Sigmoid colon (tissue), 6 donors: ENCODE measurements at regions not wholly inside any gene's neighbourhood (a gene's known extent, or its start where the extent isn't known, plus 50 kb on each side); places are given as distances from the start of the nearest gene placed in this dataset.
"Not testable (repeated sequence)": the region's sequence is repeated elsewhere in the genome, so short reads cannot be mapped to it uniquely, and the experiment has no call there.

ENCODE experiments used
- DNase-seq: peaks from one replicate; pipeline ENCODE4 v3.0.0-alpha.2; 2019
- H3K27ac ChIP-seq, 4 donors: fragments of 200-600 bp; sonication (generic); one replicate each; pipeline ENCODE4 v1.5.1; 2016 to 2019; ENCODE audit warnings: mild to moderate bottlenecking in 1 of 4
- H3K27me3 ChIP-seq, 3 donors: fragments of 200-600 bp; sonication (generic); one replicate each; pipeline ENCODE4 v1.5.1; 2019; ENCODE audit warnings: mild to moderate bottlenecking in 1 of 3
- H3K36me3 ChIP-seq, 4 donors: fragments of 200-600 bp; sonication (generic); one replicate each; pipeline ENCODE4 v1.5.1; 2016 to 2019
- H3K4me1 ChIP-seq, 4 donors: fragments of 200-600 bp; sonication (generic); one replicate each; pipeline ENCODE4 v1.5.1; 2017 to 2019
- H3K4me3 ChIP-seq, 4 donors: fragments of 200-600 bp; sonication (generic); one replicate each; pipeline ENCODE4 v1.5.1; 2017 to 2019; ENCODE audit warnings: mild to moderate bottlenecking in 2 of 4, moderate library complexity in 1 of 4
- H3K9me3 ChIP-seq, 4 donors: fragments of 200-600 bp in 3 of 4; sonication (generic) in 3 of 4; one replicate each; pipeline versions ENCODE4 v1.5.1 to v1.6.1; 2013 to 2019
- EP300 ChIP-seq, 4 donors: sonication (generic); formaldehyde crosslinking; IDR thresholded peaks; one replicate each; pipeline ENCODE4 v1.6.1; 2017; ENCODE audit warnings: antibody characterized with exemption in 4 of 4
- POLR2A ChIP-seq, 2 donors: fragments of 450-650 bp; IDR thresholded peaks; one replicate each; pipeline ENCODE4 v1.6.1; 2016; ENCODE audit warnings: antibody characterized with exemption in 2 of 2, mild to moderate bottlenecking in 2 of 2, moderate library complexity in 2 of 2
- POLR2AphosphoS5 ChIP-seq, 4 donors: sonication (generic); formaldehyde crosslinking; IDR thresholded peaks; one replicate each; pipeline ENCODE4 v1.6.1; 2017; ENCODE audit warnings: antibody characterized with exemption in 4 of 4
- whole genome bisulfite sequencing, 2 donors: extraction: QIAGEN DNeasy Blood & Tissue Kit; methylation state at CpG; one replicate each; pipeline ENCODE4 v1.1.7; 2013; 5-methylcytosine and 5-hydroxymethylcytosine counted together
- intact Hi-C: fragments of 100-400 bp; cut with DNase I; formaldehyde crosslinking; loops from one replicate; pipeline ENCODE4 v1.15.1; 2023
- TF ChIP-seq, protein P1 (sequence below), 4 experiments: fragments of 450-650 bp in 3 of 4; fragments of 200-600 bp in 1 of 4; IDR thresholded peaks; one replicate each; pipeline ENCODE4 v1.5.1; 2016 to 2019; ENCODE audit warnings: antibody characterized with exemption in 4 of 4, mild to moderate bottlenecking in 3 of 4, moderate library complexity in 2 of 4
- donor health status: healthy with polysubstance abuse.
- donor health status: healthy.

DNA sequence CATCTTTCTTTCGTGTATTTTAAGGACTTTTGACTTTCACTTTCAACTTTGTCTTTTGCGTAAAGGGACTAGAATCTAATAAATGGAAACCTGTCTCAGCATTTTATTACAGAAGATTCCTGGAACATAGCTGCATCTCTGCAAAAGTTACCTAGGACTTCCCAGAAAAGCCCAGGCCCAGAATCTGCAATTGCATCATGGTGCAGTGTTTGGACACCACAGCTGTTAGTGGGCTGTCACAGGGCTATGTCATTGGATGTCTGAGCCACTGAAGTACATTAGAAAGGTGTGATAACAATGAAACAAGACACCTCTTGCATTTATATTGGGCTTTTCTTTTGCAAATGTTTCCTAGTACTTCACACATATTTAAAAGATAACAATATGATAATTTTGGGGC lies 199.9 kb upstream of the IGF1 start:
- DNase-seq = no peak
- H3K27me3 ChIP-seq = no peaks in the 10 kb centered on the region
- TF ChIP-seq, protein P1, sequence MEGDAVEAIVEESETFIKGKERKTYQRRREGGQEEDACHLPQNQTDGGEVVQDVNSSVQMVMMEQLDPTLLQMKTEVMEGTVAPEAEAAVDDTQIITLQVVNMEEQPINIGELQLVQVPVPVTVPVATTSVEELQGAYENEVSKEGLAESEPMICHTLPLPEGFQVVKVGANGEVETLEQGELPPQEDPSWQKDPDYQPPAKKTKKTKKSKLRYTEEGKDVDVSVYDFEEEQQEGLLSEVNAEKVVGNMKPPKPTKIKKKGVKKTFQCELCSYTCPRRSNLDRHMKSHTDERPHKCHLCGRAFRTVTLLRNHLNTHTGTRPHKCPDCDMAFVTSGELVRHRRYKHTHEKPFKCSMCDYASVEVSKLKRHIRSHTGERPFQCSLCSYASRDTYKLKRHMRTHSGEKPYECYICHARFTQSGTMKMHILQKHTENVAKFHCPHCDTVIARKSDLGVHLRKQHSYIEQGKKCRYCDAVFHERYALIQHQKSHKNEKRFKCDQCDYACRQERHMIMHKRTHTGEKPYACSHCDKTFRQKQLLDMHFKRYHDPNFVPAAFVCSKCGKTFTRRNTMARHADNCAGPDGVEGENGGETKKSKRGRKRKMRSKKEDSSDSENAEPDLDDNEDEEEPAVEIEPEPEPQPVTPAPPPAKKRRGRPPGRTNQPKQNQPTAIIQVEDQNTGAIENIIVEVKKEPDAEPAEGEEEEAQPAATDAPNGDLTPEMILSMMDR (IDR thresholded peaks at IDR 0.05) = no peak
- TF ChIP-seq EP300 (IDR thresholded peaks at IDR 0.05) = no peak
- TF ChIP-seq POLR2AphosphoS5 (IDR thresholded peaks at IDR 0.05) = no peak
- TF ChIP-seq POLR2A (IDR thresholded peaks at IDR 0.05) = no peak
- WGBS, 2 donors = 58 to 70% methylated on average over 2 of the region's 2 CpGs
- no peaks in the 10 kb centered on the region for H3K36me3 ChIP-seq
- intact Hi-C loops = no loop called here
- H3K4me3 ChIP-seq = no peak overlapping the region
- H3K27ac ChIP-seq = no peak overlapping the region
- H3K4me1 ChIP-seq = no peaks in the 10 kb centered on the region
- H3K9me3 ChIP-seq = peaks cover 0 to 3% (median 0%) of the 10 kb centered on the region in 4 donors

DNA sequence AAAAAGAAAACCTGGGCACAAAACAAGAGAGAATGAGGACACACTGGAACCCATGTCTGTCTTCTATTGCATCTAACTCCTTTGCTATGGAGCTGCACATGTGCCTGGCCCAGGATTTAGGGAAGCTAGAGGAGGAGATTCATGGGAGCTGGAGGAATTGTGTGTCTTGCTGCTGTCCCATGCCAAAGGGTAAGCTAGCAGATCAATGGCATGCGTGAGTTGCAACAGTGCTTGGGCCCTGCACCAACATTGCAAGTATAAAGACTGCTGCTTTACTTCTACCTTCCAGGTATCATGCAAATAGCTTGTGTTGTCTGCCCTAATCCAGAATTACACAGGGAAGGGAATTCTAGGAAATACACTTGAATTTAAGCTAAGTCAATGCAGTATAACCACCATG lies 196.4 kb upstream of the IGF1 start:
- intact Hi-C loops = no loop called here
- H3K36me3 ChIP-seq = no peaks in the 10 kb centered on the region
- no peak for DNase-seq

DNA sequence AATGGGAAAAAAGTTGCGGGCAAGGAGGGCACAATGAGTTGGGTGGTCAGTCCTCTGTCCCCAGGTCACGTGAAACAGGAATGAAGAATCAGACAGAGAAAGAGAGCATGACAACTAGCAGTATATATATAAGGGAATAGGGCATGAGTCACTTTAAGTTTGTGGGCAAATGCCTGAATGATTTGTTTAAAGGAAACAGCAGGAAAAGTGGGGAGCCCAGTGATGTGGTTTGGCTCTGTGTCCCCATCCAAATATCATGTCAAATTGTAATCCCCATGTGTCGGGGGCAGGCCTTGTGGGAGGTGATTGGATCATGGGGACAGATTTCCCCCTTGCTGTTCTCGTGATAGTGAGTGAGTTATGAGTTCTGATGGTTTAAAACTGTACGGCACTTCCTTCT lies 195.3 kb upstream of the IGF1 start:
- no peaks in the 10 kb centered on the region for H3K4me1 ChIP-seq
- 68 to 72% methylated on average over 5 of the region's 5 CpGs for WGBS, 2 donors

More for the DNA sequence above, 196.4 kb upstream of the IGF1 start:
- H3K4me3 ChIP-seq = no peak overlapping the region
- H3K27ac ChIP-seq = no peak overlapping the region
- no peaks in the 10 kb centered on the region for H3K27me3 ChIP-seq
- H3K4me1 ChIP-seq = no peaks in the 10 kb centered on the region
- WGBS, 2 donors = 94 to 95% methylated on average over 1 of the region's 1 CpG
- H3K9me3 ChIP-seq = peaks cover 0 to 13% (median 1%) of the 10 kb centered on the region in 4 donors
- TF ChIP-seq EP300 (IDR thresholded peaks at IDR 0.05) = no peak
- TF ChIP-seq, protein P1 (IDR thresholded peaks at IDR 0.05) = no peak
- TF ChIP-seq POLR2AphosphoS5 (IDR thresholded peaks at IDR 0.05) = no peak
- no peak for TF ChIP-seq POLR2A (IDR thresholded peaks at IDR 0.05)

DNA sequence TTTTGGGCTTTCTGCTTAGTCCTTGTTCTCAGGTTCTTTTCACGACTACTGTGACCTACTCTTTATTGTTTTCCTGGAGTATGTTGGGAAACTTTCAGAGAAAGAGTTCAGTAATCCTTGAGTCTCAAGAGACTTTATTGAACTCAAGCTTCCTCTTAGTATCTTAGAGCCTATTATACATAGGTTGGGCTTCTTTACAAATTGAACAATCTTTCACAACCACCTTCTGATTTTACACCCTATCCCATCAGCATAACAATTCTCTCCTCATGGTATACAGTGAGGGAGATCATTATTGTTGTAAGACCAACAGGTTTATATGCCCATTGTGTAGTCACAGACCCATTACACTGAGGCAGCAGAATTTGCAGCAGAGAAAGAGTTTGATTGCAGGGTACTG lies 193.2 kb upstream of the IGF1 start:
- intact Hi-C loops = no loop called here

More for the DNA sequence above, 195.3 kb upstream of the IGF1 start:
- peaks cover 0 to 13% (median 1%) of the 10 kb centered on the region in 4 donors for H3K9me3 ChIP-seq
- no peaks in the 10 kb centered on the region for H3K27me3 ChIP-seq
- no peak overlapping the region for H3K27ac ChIP-seq
- H3K36me3 ChIP-seq = no peaks in the 10 kb centered on the region
- DNase-seq = no peak
- intact Hi-C loops = no loop called here
- TF ChIP-seq POLR2A (IDR thresholded peaks at IDR 0.05) = no peak
- TF ChIP-seq POLR2AphosphoS5 (IDR thresholded peaks at IDR 0.05) = no peak
- TF ChIP-seq, protein P1 (IDR thresholded peaks at IDR 0.05) = no peak
- no peak for TF ChIP-seq EP300 (IDR thresholded peaks at IDR 0.05)
- no peak overlapping the region for H3K4me3 ChIP-seq

DNA sequence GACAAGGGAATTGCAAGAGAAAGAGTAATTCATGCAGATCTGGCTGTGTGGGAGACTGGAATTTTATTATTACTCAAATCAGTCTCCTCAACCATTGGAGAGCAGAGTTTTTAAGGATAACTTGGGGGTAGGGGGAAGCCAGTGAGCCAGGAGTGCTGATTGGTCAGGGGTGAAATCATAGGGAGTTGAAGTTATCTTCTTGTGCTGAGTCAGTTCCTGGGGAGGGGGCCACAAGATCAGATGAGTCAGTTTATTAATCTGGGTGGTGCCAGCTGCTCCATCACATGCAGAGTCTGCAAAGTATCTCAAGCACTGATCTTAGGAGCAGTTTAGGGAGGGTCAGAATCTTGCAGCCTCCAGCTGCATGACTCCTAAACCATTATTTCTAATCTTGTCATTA lies 191.8 kb upstream of the IGF1 start:
- H3K4me3 ChIP-seq, H3K27ac ChIP-seq, H3K4me1 ChIP-seq, H3K27me3 ChIP-seq, H3K36me3 ChIP-seq, DNase-seq, intact Hi-C loops: not testable (repeated sequence)
- H3K9me3 ChIP-seq = peaks cover 0 to 13% (median 1%) of the 10 kb centered on the region in 4 donors

More for the DNA sequence above, 193.2 kb upstream of the IGF1 start:
- 52 to 81% methylated on average over 1 of the region's 1 CpG for WGBS, 2 donors
- Histone ChIP-seq H3K27me3 (no peaks in the 10 kb centered on the region), H3K4me1 (no peaks in the 10 kb centered on the region), H3K36me3 (no peaks in the 10 kb centered on the region), H3K9me3 (peaks cover 0 to 13% (median 1%) of the 10 kb centered on the region in 4 donors), H3K27ac (no peak overlapping the region), H3K4me3 (no peak overlapping the region)
- TF ChIP-seq, protein P1 (IDR thresholded peaks at IDR 0.05) = no peak
- TF ChIP-seq POLR2A (IDR thresholded peaks at IDR 0.05) = no peak
- TF ChIP-seq POLR2AphosphoS5 (IDR thresholded peaks at IDR 0.05) = no peak
- no peak for TF ChIP-seq EP300 (IDR thresholded peaks at IDR 0.05)
- no peak for DNase-seq
